Suppressor macrophage (primary cell): ENCODE measurements at regions not wholly inside any gene's neighbourhood (a gene's known extent, or its start where the extent isn't known, plus 50 kb on each side); places are given as distances from the start of the nearest gene placed in this dataset.
"Not testable (repeated sequence)": the region's sequence is repeated elsewhere in the genome, so short reads cannot be mapped to it uniquely, and the experiment has no call there.

ENCODE experiments used
- DNase-seq, 4 experiments: peaks; one replicate each; pipeline ENCODE4 v3.0.0-alpha.2; 2020 to 2022

DNA sequence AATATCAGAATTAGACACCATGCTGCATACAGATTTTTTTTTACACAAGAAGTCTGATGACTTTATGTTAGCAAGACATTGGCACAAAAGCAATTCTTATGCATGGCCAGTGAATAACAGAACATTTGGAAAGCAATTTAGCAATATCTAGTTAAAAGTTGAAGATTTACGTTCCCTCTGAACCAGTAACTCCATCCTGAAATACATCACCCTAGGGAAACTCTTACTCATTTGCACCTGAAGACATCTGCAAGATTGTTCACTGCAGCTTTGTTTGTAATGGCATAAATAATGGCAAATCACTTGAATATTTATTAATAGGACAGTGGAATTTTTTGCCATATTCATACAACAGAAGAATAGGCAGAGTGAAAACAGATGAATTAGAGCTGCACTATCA lies 670.0 kb upstream of the NOVA1 start:
- no peak for DNase-seq

DNA sequence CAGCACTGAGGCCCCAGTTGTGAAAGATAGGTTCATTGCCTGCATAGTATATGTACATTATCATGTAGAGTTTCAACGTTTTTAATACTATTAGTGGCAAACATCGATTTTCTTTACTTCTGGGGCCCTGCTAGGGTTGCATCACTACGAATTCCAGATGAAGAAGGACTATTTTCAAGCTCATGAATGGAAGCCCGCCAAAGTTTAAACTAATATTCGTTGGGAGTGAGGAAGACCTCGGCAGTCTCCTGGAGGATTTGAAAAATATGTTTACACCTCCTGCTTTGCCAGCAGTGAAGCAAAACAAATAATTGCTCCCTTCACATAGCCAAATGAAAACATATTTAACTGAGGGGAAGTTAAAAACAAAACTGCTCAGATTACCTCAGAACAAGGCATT lies 672.9 kb upstream of the NOVA1 start:
- no peak for DNase-seq

DNA sequence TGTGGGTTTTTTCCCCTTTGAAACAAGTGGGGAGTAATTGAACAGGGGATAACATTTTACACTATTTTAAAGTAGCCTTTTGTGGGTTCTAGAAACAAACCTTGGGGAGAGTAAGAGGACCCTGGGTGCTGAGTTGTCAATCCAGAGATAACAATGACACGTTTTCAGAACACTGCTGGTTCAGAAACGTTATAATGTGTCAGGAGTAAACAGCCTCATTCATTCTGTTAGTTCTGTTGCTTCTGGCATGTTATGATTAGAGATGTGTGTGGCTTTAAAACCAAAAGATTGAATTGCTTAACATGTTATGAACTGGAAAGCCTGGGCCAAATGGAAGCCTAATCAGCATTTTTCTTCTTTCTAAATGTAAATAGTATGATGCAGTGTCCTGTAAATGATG lies 680.5 kb upstream of the NOVA1 start:
- DNase-seq, result no peak

DNA sequence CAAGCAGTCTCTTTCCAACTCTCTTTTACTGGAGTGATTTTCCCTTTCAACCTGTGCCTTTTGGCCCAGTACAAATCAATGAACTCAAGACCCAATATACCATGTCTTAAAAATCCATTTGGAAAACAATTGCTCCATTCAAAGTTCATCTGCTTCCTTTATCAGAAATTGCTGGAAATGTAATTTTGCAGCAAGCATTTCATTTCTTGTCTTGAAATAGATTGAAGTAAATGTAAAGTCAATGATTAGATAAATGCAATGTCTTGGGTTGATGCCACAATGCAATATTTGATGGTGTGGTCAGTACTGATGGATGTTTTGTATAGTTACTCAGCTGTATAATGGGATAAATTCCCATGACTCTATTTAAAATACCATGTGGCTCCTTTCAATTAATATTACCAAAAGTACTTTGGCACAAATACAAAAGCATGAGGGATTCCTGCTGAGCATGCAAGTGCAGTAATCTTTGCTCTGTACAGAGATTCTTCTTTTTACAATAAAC lies 707.7 kb upstream of the NOVA1 start:
- DNase-seq, result no peak

DNA sequence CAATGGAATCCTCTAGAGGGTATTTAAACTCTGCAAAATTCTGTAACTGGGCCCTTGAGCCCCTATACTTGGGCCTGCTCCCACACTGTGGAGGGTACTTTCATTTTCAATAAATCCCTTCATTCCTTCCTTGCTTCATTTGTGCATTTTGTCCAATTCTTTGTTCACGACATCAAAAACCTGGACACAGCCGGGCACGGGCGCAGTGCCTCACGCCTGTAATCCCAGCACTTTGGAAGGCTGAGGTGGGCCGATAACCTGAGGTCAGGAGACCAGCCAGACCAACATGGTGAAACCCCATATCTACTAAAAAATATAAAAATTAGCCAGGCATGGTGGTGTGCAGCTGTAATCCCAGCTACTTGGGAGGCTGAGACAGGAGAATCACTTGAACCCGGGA lies 714.9 kb upstream of the NOVA1 start:
- not testable (repeated sequence) for DNase-seq

DNA sequence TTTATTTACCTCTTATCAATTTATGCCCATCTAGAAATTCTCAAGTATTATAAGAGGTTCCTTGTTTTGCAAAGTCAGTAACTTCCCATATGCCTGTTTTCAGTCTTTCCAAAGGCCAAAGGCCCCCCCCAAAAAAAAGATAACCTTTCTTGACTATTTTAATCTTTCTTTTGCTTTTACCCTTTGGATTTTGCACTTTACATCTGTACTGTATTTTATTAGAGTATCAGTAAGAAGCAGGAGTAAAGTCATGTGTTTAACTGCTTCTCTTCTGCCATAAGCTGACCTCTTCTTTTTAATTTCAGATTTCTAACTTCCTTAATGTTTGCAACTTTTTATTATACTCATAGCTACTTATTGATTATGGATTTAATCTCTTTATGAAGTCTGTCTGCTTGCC lies 716.4 kb upstream of the NOVA1 start:
- no peak for DNase-seq

DNA sequence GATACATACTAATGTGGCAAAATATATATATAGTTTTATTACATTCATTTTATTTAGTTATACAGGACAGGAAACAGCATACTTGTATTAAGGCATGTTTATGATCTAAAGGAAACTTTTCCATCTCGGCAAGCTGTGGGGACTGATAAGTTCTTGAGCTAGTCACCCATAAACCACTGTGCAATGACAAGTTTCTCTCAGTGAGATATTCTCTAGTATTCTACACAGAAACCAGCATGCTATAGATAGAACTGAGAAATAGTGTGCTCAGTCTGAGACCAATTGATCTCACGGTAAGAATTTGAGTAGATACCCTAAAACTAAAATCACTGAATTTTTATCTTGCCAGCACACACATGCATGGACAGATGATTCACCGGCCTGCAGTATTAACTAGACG lies 717.6 kb upstream of the NOVA1 start:
- no peak for DNase-seq

DNA sequence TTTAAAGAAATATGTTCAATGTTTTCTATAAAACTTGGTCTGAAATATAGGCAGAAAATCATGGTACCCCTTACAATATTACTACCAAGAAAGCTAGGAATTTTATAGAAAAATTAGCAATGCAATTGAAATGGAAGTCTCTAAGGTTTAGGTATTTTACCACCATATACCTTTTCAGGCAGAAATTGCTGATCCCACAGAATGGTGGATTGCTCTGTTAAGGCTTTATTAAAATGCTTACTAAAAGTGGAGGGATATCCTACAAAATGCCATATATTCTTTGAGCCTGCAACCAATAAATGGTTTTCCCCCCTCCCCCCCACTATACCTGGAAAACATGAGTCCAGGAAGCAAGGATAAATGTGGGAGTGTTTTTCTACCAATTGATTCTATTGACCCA lies 718.1 kb upstream of the NOVA1 start:
- DNase-seq, result no peak

DNA sequence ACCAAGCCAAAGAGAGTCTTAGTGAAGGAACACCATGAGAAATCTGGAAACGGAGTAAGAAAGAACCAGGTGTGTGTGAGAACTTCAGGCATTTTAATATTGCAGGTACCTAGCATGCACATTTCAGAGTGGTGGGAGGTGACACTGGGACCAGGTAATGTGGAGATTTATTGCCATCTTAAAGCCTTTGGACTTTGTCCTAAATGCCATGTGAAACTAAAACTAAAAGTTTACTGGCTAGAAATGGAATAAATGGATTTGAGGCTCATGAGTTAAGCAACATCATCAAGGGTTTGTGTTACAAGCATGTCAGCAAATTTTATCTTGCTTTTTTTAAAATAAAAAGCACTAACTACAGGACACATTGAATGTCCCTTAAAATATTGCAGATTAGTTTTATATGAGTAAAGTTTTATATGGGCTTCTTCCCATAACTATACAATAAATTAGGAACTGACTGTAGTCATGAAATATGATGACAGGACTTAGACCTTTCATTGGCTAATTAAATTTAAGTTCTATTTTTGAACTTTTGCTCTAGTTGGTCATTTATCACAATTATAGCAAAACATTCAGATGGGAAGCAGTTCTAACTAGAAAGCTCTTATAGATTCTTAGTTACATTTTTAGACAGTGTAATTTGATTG lies 721.1 kb upstream of the NOVA1 start:
- DNase-seq, result no peak

DNA sequence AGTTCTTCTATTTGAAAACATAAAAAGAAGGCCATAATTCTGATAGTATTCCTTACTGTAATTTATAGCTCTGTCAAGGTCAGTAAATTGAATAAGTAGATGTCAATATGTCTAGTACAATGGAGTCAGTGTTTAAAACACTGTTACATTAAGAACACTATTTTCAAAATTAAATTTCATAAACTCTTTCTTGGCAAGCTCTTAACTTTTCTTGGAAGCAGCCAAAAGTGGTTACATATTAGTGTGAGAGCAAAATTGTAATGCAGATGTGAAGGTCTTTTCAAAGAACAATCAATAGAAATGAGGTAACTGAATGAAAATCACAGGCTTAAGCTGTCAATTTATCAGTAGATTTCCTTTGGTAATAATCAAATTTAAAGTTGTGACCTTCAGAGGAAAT lies 722.4 kb upstream of the NOVA1 start:
- no peak for DNase-seq

DNA sequence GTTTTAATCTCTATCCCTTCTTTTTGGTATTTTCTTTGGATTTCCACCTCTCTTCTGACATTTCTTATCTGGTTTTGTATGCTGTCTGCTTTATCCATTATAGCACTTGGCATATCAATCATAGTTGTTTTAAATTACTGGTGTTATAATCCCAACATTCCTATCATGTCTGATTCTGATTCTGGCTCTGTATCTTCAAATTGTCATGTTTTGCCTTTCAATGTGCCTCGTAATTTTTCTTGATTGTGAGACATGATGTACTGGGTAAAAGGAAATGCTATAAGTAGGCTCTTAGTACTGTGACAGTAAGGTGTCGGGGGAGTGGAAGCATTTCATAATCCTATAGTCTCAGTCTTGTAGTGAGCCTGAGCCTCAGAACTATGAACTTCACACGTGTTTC lies 729.3 kb upstream of the NOVA1 start:
- no peak for DNase-seq

DNA sequence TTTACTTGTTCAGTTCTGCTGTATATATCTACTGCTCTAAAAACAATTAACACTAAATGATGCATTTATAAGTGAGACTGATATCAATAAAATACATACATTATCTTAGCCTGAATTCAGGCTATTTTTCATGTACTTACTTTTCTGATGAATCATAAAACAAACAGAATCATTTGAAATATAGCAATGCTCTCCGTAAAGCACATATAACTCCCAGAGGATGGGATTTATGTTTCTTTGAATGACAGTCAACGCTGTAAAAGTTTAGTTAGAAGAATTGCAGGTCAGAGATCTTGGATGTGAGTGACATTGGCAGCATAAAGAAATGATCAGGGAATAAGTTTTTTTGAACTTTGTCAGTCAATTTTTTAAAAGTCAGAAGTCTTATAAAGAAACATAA lies 740.2 kb upstream of the NOVA1 start:
- no peak for DNase-seq

DNA sequence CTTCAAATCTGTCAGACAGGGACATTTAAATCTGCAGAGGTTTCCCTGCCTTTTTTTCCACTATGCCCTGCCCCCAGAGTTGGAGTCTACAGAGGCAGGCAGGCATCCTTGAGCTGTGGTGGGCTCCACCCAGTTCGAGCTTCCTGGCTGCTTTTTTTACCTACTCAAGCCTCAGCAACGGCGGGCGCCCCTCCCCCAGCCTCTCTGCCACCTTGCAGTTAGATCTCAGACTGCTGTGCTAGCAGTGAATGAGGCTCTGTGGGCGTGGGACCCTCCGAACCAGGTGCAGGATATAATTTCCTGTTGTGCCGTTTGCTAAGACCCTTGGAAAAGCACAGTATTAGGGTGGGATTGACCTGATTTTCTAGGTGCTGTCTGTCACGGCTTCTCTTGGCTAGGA lies 765.2 kb upstream of the NOVA1 start:
- DNase-seq, result not testable (repeated sequence)

DNA sequence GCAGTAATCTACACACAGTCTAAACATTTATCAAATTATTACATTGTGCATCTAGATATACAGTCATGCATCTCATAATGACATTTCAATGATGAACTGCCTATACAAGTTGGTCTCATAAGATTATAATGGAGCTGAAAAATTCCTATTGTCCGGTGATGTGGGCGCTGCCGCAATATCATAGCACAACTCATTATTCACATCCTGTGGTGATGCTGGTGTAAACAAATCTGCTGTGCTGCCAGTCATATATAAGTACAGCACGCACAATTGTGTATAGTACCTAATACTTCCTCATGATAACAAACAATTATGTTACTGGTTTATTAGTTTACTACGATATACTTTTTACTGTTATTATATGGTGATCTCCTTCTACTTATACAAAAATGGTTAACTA lies 768.8 kb upstream of the NOVA1 start:
- no peak for DNase-seq

DNA sequence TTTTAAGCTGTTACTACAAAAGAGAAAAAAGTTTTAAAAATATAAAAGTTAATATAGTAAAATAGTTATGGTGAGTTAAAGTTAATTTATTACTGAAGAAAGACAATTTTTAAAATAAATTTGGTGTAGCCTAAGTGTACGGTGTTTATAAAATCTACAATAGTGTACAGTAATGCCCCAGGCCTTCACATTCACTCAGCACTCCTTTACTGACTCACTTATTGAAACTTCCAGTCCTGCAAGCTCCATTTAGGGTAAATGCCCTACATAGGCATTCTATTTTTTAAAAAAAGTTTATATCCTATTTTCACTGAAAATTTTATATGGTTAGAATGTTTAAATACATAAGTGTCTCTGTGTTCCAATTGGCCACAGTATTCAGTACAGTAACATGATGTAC lies 769.5 kb upstream of the NOVA1 start:
- no peak for DNase-seq

DNA sequence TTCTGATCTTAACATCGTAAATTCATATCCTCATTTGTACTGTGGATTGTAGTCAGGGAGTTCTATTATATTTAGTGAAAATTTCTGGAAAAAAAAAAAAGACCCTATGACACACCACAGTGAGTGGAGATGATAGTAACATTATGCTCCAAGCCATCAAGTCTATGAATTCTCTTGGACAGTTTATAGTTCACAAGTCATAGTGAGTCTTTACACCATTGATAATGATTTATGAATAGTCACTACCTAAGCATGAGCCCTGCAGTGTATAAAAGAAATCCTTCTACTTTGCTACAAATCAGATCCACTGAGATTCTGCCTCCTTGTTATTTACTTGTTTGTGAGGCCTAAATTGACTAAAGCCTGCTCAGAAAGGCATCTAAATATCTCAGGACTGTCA lies 772.2 kb upstream of the NOVA1 start:
- DNase-seq, result no peak

DNA sequence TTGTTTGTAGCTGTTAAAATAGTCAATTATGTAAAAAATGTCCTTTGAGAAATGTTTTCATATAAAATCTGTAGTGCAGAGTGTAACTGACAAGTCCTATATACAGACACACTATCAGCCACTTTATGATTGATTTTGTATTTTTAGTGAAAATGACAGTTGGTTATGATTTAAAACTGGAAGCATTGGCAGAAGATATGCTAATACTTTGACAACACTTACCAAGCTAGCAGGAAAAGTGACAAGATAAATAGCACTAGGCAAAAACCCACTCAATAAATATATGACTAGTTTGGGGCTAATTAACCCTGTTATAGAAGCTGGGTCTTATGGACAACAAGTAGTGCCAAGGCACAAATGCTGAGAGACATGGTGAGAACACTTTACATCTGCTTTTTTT lies 772.9 kb upstream of the NOVA1 start:
- no peak for DNase-seq

DNA sequence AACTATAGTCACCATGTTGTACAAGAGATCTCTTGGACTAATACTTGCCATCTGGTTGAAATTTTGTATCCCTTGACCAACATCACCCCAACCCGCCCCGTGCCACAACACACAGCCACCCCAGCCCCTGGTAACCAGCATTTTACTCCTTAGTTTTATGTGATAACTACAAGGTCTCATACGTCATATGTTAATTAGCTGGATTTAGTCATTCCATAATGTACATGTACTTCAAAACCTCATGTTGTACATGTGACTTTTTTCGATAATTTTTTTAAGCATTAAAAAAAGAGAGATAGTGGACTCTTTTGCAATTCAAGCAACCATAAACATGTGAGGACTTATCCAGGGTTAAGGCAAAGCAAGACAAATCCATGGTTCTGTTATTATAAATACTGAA lies 773.4 kb upstream of the NOVA1 start:
- no peak for DNase-seq

DNA sequence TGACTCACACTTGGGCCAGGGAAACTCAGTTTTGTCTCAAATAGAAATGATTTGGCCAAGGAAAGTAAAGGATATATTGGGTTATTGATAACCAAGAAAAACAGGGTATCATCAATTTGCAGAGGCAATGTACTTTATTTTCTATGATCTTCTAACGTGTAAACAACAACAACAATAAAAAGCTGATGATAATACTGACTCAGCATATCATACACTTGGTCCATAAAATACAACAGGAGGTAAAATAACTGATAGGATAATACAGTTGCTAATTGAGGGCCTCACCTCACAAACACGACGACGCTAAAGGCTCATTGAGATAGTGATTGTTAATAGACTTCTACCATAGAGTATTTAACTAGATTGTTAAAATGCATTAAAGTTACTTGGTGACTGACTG lies 774.0 kb upstream of the NOVA1 start:
- no peak for DNase-seq

DNA sequence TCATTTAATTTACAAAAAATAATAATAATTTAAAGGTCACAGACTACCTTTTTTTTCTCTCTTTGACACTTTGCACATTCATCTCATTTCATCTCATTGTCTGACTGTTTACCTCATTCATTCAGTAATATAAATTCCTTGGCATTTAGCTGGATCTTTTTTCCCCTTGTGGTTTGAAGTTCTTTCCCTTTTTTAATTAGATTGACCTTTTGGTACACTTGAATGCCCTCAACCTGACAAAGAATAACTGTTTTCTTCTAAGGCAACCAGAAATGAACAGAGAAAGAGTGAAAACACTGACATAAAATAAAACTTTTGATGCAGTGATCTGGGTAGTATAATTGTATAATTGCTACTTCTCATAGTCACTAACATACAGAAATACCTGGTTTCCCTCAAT lies 774.9 kb upstream of the NOVA1 start:
- no peak for DNase-seq

DNA sequence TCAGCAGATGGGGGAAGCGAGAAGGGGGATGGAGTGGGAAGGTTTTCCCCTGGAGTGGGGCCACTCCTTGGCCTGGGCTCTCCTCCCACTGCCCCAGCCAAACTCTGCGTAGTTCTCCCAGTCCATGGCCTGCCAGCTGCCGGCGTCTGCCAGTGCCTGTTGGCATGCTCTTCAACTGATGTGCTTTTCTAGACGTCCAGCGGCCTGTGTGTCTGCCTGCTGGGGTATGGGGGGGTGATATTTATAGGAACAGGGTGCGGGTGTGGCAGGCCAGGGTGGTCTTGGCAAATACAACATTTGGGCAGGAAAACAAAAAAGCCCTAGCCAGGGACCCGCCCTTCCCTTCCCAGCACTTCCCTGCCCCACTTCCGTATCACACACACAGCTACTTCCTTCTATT lies 786.3 kb upstream of the NOVA1 start:
- no peak for DNase-seq

DNA sequence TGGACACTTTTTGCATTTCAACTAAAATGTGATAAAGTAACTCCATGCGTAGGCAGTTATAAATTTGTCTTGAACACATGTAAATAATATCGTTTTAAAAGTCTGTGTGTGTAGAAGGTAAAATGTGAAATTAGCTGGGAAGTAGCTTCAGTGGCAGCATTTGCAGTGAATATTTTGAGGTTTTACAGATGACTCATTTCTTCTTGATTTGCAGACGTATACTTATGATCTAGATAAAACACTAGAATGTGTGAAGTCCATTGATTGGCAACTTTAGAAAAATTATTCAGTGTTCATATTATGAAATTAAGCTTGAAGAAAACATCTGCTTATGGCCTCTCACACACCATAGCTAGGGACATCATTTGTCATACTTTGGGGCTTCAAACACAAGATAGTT lies 788.6 kb upstream of the NOVA1 start:
- no peak for DNase-seq

DNA sequence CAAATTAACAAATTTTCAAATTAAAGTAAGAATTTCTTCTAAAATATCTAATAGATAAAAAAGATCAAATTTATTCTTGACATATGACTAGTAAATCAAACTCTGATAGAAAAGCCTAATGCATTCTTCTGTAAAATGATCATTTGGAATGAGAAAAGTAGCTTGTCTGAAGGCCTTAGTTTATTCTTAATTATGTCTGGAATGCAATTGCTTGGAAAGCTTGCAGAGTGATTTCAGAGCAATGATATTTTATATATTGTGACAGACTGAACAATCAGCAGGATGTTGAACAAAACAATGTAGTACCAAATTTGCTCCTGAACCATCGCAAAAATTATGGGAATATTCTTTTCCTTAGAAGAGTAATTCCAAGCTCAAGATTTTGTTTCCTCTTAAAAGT lies 789.6 kb upstream of the NOVA1 start:
- DNase-seq, result no peak

DNA sequence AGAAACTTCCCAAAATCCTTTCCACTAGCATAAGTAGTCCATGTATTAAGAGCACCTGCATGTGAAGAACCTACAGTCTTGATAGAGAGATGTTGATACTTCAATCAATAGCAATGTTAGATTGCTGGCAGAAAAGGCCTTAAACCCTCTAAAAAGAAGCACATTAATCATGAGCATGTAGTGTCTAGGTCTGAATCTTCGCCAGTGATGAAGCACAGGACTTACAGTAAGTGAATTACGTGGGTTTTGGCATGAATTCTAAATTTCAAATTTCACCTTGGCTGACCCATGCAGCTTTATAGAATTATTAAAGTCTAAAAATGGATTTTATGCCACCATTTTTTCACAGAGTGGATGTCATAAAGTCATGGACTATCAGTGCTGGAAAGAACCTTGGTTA lies 791.6 kb upstream of the NOVA1 start:
- DNase-seq, result no peak

DNA sequence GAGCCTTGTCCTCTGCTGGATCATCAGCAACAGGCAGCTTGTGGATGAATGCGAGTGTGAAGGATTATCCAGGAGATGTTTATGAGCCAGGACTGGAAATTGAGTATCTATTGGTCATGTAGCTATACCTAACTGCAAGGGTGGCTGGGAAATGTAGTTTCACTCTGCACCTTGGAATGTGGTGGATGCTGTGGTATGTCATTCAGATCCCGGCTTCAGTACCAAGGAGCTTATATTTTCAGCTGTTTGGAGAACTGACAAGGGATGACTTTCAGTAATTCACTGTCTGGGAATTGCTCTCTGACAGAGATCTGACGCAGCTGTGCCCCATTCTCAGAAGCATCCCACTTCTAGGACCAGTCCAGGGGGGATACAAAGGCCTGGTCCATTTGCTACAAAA lies 792.3 kb upstream of the NOVA1 start:
- DNase-seq, result no peak

DNA sequence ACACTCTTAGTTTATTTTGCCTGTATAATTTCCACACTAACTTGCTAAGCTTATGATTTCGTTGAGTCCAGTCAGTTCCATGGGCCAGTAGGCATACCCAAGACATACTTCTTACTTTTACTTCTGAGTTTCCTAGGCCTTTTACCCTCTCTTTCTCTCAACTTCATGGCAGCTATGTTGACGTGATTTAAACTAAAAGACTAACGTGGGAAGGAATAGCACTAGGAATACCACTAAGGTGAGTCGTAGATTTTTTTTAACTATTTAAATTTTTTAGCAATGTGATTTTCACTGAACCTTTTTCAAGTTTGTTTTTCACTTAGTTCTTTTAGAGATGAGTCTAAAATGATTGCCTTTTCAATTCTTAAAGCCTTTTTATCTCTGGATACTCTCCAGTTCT lies 793.5 kb upstream of the NOVA1 start:
- DNase-seq, result no peak
